H9 (cell line): ENCODE measurements at regions not wholly inside any gene's neighbourhood (a gene's known extent, or its start where the extent isn't known, plus 50 kb on each side); places are given as distances from the start of the nearest gene placed in this dataset.

Experiments used
- DNase-seq: peaks from one replicate; pipeline ENCODE4 v3.0.0-alpha.2; 2017
- H2AFZ ChIP-seq: one replicate; pipeline ENCODE4 v1.6.1; 2013; ENCODE audit warnings: mild to moderate bottlenecking, low read length, control low read depth, moderate library complexity
- H2AK5ac ChIP-seq: 2 replicates; pipeline ENCODE4 v1.6.1; 2013; ENCODE audit warnings: low read length, control low read depth, mixed read lengths; ENCODE audit not compliant: insufficient read length
- H2BK120ac ChIP-seq: one replicate; pipeline ENCODE4 v1.6.1; 2013; ENCODE audit warnings: low read depth, mild to moderate bottlenecking, low read length, control low read depth, inconsistent platforms; ENCODE audit not compliant: poor library complexity, severe bottlenecking
- H2BK12ac ChIP-seq: 2 replicates; pipeline ENCODE4 v1.6.1; 2013; ENCODE audit warnings: low read length, control low read depth, mixed read lengths, low read depth; ENCODE audit not compliant: insufficient read length
- H2BK15ac ChIP-seq: 2 replicates; pipeline ENCODE4 v1.6.1; 2013; ENCODE audit warnings: low read depth, low read length, control low read depth
- H2BK20ac ChIP-seq: one replicate; pipeline ENCODE4 v1.6.1; 2013; ENCODE audit warnings: low read depth, mild to moderate bottlenecking, low read length, control low read depth, inconsistent platforms; ENCODE audit not compliant: poor library complexity, severe bottlenecking
- H2BK5ac ChIP-seq: 2 replicates; pipeline ENCODE4 v1.6.1; 2013; ENCODE audit warnings: low read length, control low read depth, mixed read lengths; ENCODE audit not compliant: insufficient read length
- H3K14ac ChIP-seq: 2 replicates; pipeline ENCODE4 v1.6.1; 2013; ENCODE audit warnings: low read length, control low read depth; ENCODE audit not compliant: insufficient read depth
- H3K18ac ChIP-seq: 2 replicates; pipeline ENCODE4 v1.6.1; 2013; ENCODE audit warnings: low read depth, mild to moderate bottlenecking, mixed read lengths, low read length, control low read depth; ENCODE audit not compliant: insufficient read length
- H3K23ac ChIP-seq: 2 replicates; pipeline ENCODE4 v1.6.1; 2013; ENCODE audit warnings: low read length, control low read depth, mixed read lengths, low read depth; ENCODE audit not compliant: insufficient read length
- H3K23me2 ChIP-seq: 2 replicates; pipeline ENCODE4 v1.6.1; 2013; ENCODE audit warnings: low read depth, mild to moderate bottlenecking, mixed read lengths, low read length, control low read depth; ENCODE audit not compliant: insufficient read length, poor library complexity, severe bottlenecking
- H3K27ac ChIP-seq: 2 replicates; pipeline ENCODE4 v1.5.1; 2013; ENCODE audit warnings: low read length, control low read depth, mixed read lengths, low read depth; ENCODE audit not compliant: insufficient read length
- H3K27me3 ChIP-seq: 2 replicates; pipeline ENCODE4 v1.6.1; 2013; ENCODE audit warnings: low read length, control low read depth, inconsistent platforms; ENCODE audit not compliant: insufficient read depth
- H3K4ac ChIP-seq: 2 replicates; pipeline ENCODE4 v1.6.1; 2013; ENCODE audit warnings: low read depth, mild to moderate bottlenecking, control low read depth, inconsistent platforms, low read length, moderate library complexity
- H3K4me1 ChIP-seq: 2 replicates; pipeline ENCODE4 v1.6.1; 2013; ENCODE audit warnings: low read length, control low read depth, inconsistent platforms; ENCODE audit not compliant: insufficient read depth
- H3K4me2 ChIP-seq: 2 replicates; pipeline ENCODE4 v1.6.1; 2013; ENCODE audit warnings: low read length, control low read depth, mixed read lengths; ENCODE audit not compliant: insufficient read length, insufficient read depth
- H3K56ac ChIP-seq: 2 replicates; pipeline ENCODE4 v1.6.1; 2013; ENCODE audit warnings: low read depth, mild to moderate bottlenecking, mixed read lengths, low read length, control low read depth; ENCODE audit not compliant: insufficient read length
- H3K79me1 ChIP-seq: 2 replicates; pipeline ENCODE4 v1.6.1; 2013; ENCODE audit warnings: low read depth, mild to moderate bottlenecking, moderate library complexity, low read length, control low read depth, inconsistent platforms; ENCODE audit not compliant: insufficient read depth, poor library complexity, severe bottlenecking
- H3K79me2 ChIP-seq: 2 replicates; pipeline ENCODE4 v1.6.1; 2013; ENCODE audit warnings: low read length, control low read depth, inconsistent platforms; ENCODE audit not compliant: insufficient read depth
- H3K9ac ChIP-seq: 2 replicates; pipeline ENCODE4 v1.6.1; 2013; ENCODE audit warnings: low read length, control low read depth, mixed read lengths; ENCODE audit not compliant: insufficient read length; ENCODE audit errors: extremely low read depth
- H3K9me3 ChIP-seq: one replicate; pipeline ENCODE4 v1.6.1; 2013; ENCODE audit warnings: low read depth, low read length, inconsistent platforms; ENCODE audit not compliant: control insufficient read depth
- H3T11ph ChIP-seq: one replicate; pipeline ENCODE4 v1.6.1; 2013; ENCODE audit warnings: mild to moderate bottlenecking, low read length, control low read depth, inconsistent platforms
- H4K20me1 ChIP-seq: one replicate; pipeline ENCODE4 v1.6.1; 2013; ENCODE audit not compliant: control insufficient read depth, insufficient read length, insufficient read depth
- H4K5ac ChIP-seq: 2 replicates; pipeline ENCODE4 v1.6.1; 2013; ENCODE audit warnings: low read depth, mild to moderate bottlenecking, mixed read lengths, low read length, control low read depth; ENCODE audit not compliant: insufficient read length
- H4K8ac ChIP-seq: replicated peaks from 2 replicates; pipeline ENCODE4 v1.6.1; 2013; ENCODE audit warnings: low read length, control low read depth, mixed read lengths, low read depth; ENCODE audit not compliant: insufficient read length
- H4K91ac ChIP-seq: 2 replicates; pipeline ENCODE4 v1.6.1; 2013; ENCODE audit warnings: low read depth, mild to moderate bottlenecking, moderate library complexity, mixed read lengths, low read length, control low read depth; ENCODE audit not compliant: insufficient read length
- H3K27ac Mint-ChIP-seq, 3 experiments: 2 replicates in 2 of 3; 3 replicates in 1 of 3; pipeline ENCODE4 v1.8.0; 2020 to 2021; ENCODE audit warnings: mixed read lengths in 3 of 3, mild to moderate bottlenecking in 1 of 3, moderate library complexity in 1 of 3
- H3K27me3 Mint-ChIP-seq: 2 replicates; pipeline ENCODE4 v1.8.0; 2021; ENCODE audit warnings: low read depth, mild to moderate bottlenecking, moderate library complexity, mixed read lengths
- H3K36me3 Mint-ChIP-seq, 3 experiments: 2 replicates in 2 of 3; 3 replicates in 1 of 3; pipeline ENCODE4 v1.8.0; 2020 to 2021; ENCODE audit warnings: low read depth in 3 of 3, mixed read lengths in 3 of 3; ENCODE audit not compliant: insufficient read depth in 1 of 3
- H3K4me1 Mint-ChIP-seq, 2 experiments: 2 replicates each; pipeline ENCODE4 v1.8.0; 2020; ENCODE audit warnings: mixed read lengths in 2 of 2
- H3K4me3 Mint-ChIP-seq, 2 experiments: 2 replicates in 1 of 2; 3 replicates in 1 of 2; pipeline ENCODE4 v1.8.0; 2020 to 2021; ENCODE audit warnings: mild to moderate bottlenecking in 2 of 2, mixed read lengths in 2 of 2, moderate library complexity in 1 of 2
- H3K9me3 Mint-ChIP-seq, 2 experiments: 2 replicates in 1 of 2; 3 replicates in 1 of 2; pipeline ENCODE4 v1.8.0; 2020; ENCODE audit warnings: mild to moderate bottlenecking in 2 of 2, mixed read lengths in 2 of 2, moderate library complexity in 1 of 2
- WGBS: extraction: QIAGEN DNeasy Blood & Tissue Kit; methylation state at CpG from one replicate; pipeline ENCODE4 v1.1.7; 2013; ENCODE audit warnings: missing lambda C conversion rate, low lambda C conversion rate, mixed read lengths; ENCODE audit not compliant: insufficient read length; ENCODE audit errors: extremely low coverage; 5-methylcytosine and 5-hydroxymethylcytosine counted together
- TF ChIP-seq, protein P1 (sequence below): fragments of 200-600 bp; sonication (generic); conservative IDR thresholded peaks from 3 replicates; pipeline ENCODE4 v1.8.0; 2021; ENCODE audit warnings: antibody characterized with exemption, mild to moderate bottlenecking

DNA sequence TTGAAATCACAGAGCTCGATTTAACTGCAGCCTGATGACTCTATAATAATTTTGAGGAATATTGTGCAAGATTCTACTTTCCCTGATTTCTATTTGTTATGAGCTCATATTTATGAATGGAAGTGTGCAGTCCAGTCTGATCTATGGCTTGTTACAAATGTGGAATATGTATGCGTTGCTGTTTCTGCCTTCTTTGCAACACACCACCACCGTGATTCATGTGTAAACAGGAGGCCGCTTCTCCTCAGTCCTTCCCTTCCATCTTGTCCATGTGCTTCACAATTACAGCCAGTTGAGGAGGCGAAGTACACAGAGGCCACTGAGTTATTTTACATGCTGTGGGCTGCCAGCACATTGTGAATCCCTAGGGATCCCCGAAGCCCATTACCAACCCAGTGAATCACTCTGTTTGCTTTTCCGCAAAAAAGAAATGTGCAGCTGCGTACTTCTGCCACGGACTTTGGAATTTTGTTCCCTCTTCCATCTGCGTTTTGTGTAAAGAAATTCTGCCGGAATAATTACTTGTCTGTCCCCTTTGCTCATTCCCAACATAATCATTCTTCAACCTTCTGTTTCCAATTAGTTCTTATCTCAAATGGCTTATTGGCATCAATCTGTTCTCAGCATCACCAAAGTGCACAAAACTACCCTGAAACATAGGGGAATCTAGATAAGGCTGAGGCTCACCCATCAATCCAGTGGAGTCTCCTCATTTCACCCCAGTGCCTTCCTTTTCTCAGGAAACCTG, 551.6 kb upstream of the CITED2 start:
- Histone ChIP-seq H4K91ac (no peak overlapping the region), H3K23me2 (no peaks in the 10 kb centered on the region), H2BK20ac (no peak overlapping the region), H4K8ac (no peak overlapping the region), H3K23ac (no peak overlapping the region), H3K9ac (no peak overlapping the region), H3T11ph (no peak overlapping the region), H2AFZ (no peak overlapping the region), H2AK5ac (no peak overlapping the region), H3K4me1 (no peaks in the 10 kb centered on the region), H3K4me2 (no peak overlapping the region), H3K4ac (no peak overlapping the region), H2BK15ac (no peak overlapping the region), H3K79me2 (no peaks in the 10 kb centered on the region), H2BK5ac (no peak overlapping the region), H3K14ac (no peak overlapping the region), H3K56ac (no peak overlapping the region), H3K9me3 (no peaks in the 10 kb centered on the region), H3K79me1 (no peaks in the 10 kb centered on the region), H3K18ac (no peak overlapping the region), H4K5ac (no peak overlapping the region), H4K20me1 (no peaks in the 10 kb centered on the region), H3K27ac (no peak overlapping the region), H2BK120ac (no peak overlapping the region), H2BK12ac (no peak overlapping the region), H3K27me3 (no peaks in the 10 kb centered on the region)
- H3K4me1 Mint-ChIP-seq = peaks cover 2 to 8% of the 10 kb centered on the region in 2 experiments; a peak in 1 of 4 replicates
- TF ChIP-seq, protein P1, sequence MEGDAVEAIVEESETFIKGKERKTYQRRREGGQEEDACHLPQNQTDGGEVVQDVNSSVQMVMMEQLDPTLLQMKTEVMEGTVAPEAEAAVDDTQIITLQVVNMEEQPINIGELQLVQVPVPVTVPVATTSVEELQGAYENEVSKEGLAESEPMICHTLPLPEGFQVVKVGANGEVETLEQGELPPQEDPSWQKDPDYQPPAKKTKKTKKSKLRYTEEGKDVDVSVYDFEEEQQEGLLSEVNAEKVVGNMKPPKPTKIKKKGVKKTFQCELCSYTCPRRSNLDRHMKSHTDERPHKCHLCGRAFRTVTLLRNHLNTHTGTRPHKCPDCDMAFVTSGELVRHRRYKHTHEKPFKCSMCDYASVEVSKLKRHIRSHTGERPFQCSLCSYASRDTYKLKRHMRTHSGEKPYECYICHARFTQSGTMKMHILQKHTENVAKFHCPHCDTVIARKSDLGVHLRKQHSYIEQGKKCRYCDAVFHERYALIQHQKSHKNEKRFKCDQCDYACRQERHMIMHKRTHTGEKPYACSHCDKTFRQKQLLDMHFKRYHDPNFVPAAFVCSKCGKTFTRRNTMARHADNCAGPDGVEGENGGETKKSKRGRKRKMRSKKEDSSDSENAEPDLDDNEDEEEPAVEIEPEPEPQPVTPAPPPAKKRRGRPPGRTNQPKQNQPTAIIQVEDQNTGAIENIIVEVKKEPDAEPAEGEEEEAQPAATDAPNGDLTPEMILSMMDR = no peak
- H3K36me3 Mint-ChIP-seq = peaks cover 0 to 2% (median 0%) of the 10 kb centered on the region in 3 experiments; a peak in 2 of 7 replicates
- no peaks in the 10 kb centered on the region for H3K27me3 Mint-ChIP-seq
- H3K4me3 Mint-ChIP-seq = no peak overlapping the region
- no peak for DNase-seq
- no CpG with 5 or more reads among the region's 11 CpGs for WGBS
- peak overlapping the region in 1 of 3 experiments; percentile 54; a peak in 1 of 7 replicates for H3K27ac Mint-ChIP-seq
- no peaks in the 10 kb centered on the region for H3K9me3 Mint-ChIP-seq
